ENCODE measurements at regions not wholly inside any gene's neighbourhood (a gene's known extent, or its start where the extent isn't known, plus 50 kb on each side); places are given as distances from the start of the nearest gene placed in this dataset.

DNA sequence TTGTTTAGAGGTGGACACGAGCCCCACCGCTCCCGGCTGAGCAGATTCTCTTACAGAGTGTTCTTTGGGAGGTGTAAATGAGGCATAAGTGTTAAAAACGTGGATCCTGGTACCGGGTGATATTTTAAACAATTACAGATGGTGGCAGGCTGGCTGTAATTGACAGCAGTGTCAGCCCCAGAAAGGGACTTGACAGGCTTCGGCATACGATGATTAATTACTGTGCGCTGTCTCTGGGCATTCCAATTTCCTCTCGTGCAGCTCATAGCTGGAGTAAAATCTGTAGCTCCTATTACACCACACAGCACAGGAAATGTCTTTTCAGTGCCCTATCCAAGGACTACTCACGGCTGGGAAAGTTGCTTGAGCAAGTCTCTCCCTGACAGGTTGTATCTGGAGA lies 305.4 kb upstream of the IRX2 start:
- Mint-ChIP-seq H3K27me3 (ENCODE audit: unreplicated experiment) (no peaks in the 10 kb centered on the region), H3K36me3 (ENCODE audit: unreplicated experiment) (no peaks in the 10 kb centered on the region), H3K27ac (ENCODE audit: unreplicated experiment) (no peak overlapping the region), H3K4me1 (ENCODE audit: unreplicated experiment) (no peaks in the 10 kb centered on the region), H3K4me3 (ENCODE audit: unreplicated experiment) (no peak overlapping the region), H3K9me3 (ENCODE audit: unreplicated experiment) (peaks cover 32% of the 10 kb centered on the region)
- TF ChIP-seq, protein P1, sequence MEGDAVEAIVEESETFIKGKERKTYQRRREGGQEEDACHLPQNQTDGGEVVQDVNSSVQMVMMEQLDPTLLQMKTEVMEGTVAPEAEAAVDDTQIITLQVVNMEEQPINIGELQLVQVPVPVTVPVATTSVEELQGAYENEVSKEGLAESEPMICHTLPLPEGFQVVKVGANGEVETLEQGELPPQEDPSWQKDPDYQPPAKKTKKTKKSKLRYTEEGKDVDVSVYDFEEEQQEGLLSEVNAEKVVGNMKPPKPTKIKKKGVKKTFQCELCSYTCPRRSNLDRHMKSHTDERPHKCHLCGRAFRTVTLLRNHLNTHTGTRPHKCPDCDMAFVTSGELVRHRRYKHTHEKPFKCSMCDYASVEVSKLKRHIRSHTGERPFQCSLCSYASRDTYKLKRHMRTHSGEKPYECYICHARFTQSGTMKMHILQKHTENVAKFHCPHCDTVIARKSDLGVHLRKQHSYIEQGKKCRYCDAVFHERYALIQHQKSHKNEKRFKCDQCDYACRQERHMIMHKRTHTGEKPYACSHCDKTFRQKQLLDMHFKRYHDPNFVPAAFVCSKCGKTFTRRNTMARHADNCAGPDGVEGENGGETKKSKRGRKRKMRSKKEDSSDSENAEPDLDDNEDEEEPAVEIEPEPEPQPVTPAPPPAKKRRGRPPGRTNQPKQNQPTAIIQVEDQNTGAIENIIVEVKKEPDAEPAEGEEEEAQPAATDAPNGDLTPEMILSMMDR (IDR thresholded peaks at IDR 0.05), result no peak
- no peak for DNase-seq (ENCODE audit: extremely low spot score, unreplicated experiment)

DNA sequence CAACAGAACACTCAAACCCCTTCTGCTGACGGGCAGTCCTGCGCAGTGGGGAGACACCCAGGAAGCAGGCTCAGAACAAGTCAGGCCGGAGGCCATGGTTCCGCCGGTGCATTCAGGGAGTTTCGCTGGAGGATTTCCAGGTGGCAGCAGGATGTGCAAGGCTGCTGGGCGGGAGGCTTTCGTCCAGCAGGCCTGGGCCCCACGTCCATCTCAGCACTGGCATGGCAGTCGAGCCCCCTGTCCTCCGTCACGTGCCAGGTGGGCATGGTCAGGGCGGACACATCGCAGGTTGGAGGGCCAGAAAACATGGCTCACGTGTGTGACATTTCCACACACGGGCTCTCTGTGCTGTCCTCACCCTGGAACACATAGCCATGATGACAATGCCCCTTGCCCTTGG lies 299.9 kb upstream of the IRX2 start:
- TF ChIP-seq, protein P1 (IDR thresholded peaks at IDR 0.05), result no peak
- no peak overlapping the region for H3K4me3 Mint-ChIP-seq (ENCODE audit: unreplicated experiment)
- H3K27me3 Mint-ChIP-seq (ENCODE audit: unreplicated experiment), result no peaks in the 10 kb centered on the region
- H3K9me3 Mint-ChIP-seq (ENCODE audit: unreplicated experiment), result peaks cover 32% of the 10 kb centered on the region
- H3K27ac Mint-ChIP-seq (ENCODE audit: unreplicated experiment), result no peak overlapping the region
- no peaks in the 10 kb centered on the region for H3K36me3 Mint-ChIP-seq (ENCODE audit: unreplicated experiment)
- no peaks in the 10 kb centered on the region for H3K4me1 Mint-ChIP-seq (ENCODE audit: unreplicated experiment)
- no peak for DNase-seq (ENCODE audit: extremely low spot score, unreplicated experiment)

DNA sequence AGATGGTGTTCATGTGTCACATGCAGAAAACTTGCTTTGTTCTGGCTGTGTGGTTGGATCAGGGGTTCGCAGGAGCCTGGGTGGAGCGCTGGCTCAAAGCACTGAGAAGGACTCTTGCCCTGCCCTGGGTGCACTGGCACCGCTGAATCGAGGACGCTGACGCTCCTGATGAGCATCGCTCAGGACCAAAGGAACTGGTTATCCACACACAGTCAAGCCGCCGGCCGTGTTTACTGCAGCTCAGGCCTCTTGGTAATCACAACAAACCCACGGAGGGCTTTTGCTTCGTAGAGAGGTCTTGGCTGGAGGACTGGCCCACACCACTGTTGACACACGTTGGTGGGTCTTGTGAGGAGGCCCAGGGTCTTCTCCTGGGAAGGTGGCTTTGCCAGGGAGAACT lies 299.4 kb upstream of the IRX2 start:
- TF ChIP-seq, protein P1 (IDR thresholded peaks at IDR 0.05), result no peak
- no peak for DNase-seq (ENCODE audit: extremely low spot score, unreplicated experiment)
- Mint-ChIP-seq H3K36me3 (ENCODE audit: unreplicated experiment) (no peaks in the 10 kb centered on the region), H3K27me3 (ENCODE audit: unreplicated experiment) (no peaks in the 10 kb centered on the region), H3K27ac (ENCODE audit: unreplicated experiment) (no peak overlapping the region), H3K4me1 (ENCODE audit: unreplicated experiment) (no peaks in the 10 kb centered on the region), H3K9me3 (ENCODE audit: unreplicated experiment) (peaks cover 34% of the 10 kb centered on the region), H3K4me3 (ENCODE audit: unreplicated experiment) (no peak overlapping the region)

DNA sequence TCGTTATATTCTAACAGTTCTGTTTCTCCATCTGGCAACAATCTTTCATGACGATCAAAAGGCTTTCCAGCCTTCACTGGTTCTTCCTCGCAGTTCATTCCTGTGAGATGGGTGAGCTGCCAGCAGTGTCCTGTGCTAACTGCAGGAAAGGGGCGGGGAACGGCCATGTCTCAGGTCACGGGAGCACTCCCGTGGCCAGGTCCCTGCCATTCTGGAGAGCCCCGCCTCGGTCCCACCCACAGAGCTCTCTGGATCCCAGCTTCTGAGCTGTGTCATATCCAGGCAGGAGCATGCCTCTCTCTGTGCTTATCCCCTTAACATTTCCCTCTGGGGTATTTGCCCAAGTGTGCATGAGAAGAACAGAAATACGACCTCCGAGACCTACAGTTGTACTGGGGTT lies 297.8 kb upstream of the IRX2 start:
- peaks cover 43% of the 10 kb centered on the region for H3K9me3 Mint-ChIP-seq (ENCODE audit: unreplicated experiment)
- H3K36me3 Mint-ChIP-seq (ENCODE audit: unreplicated experiment), result no peaks in the 10 kb centered on the region
- no peak overlapping the region for H3K4me3 Mint-ChIP-seq (ENCODE audit: unreplicated experiment)
- no peaks in the 10 kb centered on the region for H3K27me3 Mint-ChIP-seq (ENCODE audit: unreplicated experiment)
- H3K4me1 Mint-ChIP-seq (ENCODE audit: unreplicated experiment), result no peaks in the 10 kb centered on the region
- TF ChIP-seq, protein P1 (IDR thresholded peaks at IDR 0.05), result no peak
- DNase-seq (ENCODE audit: extremely low spot score, unreplicated experiment), result no peak
- H3K27ac Mint-ChIP-seq (ENCODE audit: unreplicated experiment), result no peak overlapping the region

DNA sequence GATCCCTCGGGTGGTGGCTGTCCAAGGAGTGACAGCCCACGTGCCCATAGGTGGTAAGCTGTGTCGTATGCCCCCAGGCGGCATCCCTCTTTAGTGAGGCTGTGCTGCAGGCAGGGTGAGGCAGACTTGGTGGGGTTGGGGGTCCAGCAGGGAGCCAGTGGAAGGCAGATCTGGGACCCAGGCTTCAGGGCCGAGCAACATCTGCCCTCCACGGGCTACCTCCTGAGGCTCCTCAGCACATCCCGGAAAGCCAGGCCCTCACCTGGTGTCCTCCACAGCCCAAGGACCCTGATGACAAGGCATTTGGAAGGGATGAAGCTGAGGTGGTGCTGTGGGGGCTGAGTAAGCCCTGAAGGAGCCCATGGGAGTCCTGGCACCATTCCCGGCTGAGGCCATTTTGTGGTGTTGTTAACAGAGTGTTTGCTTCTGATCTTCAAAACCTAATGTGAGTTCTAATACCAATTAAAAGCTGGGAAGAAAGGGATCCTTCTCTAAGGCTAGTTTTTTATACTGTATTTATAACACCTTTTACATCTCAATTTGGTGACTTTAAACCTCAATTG lies 295.8 kb upstream of the IRX2 start:
- DNase-seq (ENCODE audit: extremely low spot score, unreplicated experiment), result no peak
- H3K27ac Mint-ChIP-seq (ENCODE audit: unreplicated experiment), result no peak overlapping the region
- H3K36me3 Mint-ChIP-seq (ENCODE audit: unreplicated experiment), result no peaks in the 10 kb centered on the region
- H3K9me3 Mint-ChIP-seq (ENCODE audit: unreplicated experiment), result peaks cover 55% of the 10 kb centered on the region
- H3K4me3 Mint-ChIP-seq (ENCODE audit: unreplicated experiment), result no peak overlapping the region
- TF ChIP-seq, protein P1 (IDR thresholded peaks at IDR 0.05), result no peak
- H3K27me3 Mint-ChIP-seq (ENCODE audit: unreplicated experiment), result no peaks in the 10 kb centered on the region
- H3K4me1 Mint-ChIP-seq (ENCODE audit: unreplicated experiment), result no peaks in the 10 kb centered on the region
